Raji (cell line): ENCODE measurements at regions not wholly inside any gene's neighbourhood (a gene's known extent, or its start where the extent isn't known, plus 50 kb on each side); places are given as distances from the start of the nearest gene placed in this dataset.

ENCODE experiments used
- POLR2A ChIP-seq: IDR thresholded peaks from 2 replicates; pipeline ENCODE4 v1.6.1; 2011; ENCODE audit warnings: low read depth, low read length, control low read depth; ENCODE audit not compliant: insufficient read depth

GRCh38 chr14:34098985-34099349, 148.1 kb upstream of the EGLN3 start:
- TF ChIP-seq POLR2A = no peak

- no peak for TF ChIP-seq POLR2A
Observed at GRCh38 chr14:34098045-34098984, 147.4 kb upstream of the EGLN3 start.

- no peak for TF ChIP-seq POLR2A
Observed at GRCh38 chr14:34097644-34098043, 146.8 kb upstream of the EGLN3 start.

GRCh38 chr14:34094384-34094783, 143.5 kb upstream of the EGLN3 start:
- TF ChIP-seq POLR2A = no peak

- TF ChIP-seq POLR2A = no peak
Observed at GRCh38 chr14:34093883-34094282, 143.0 kb upstream of the EGLN3 start.

GRCh38 chr14:34090451-34090850, 139.6 kb upstream of the EGLN3 start:
- no peak for TF ChIP-seq POLR2A

GRCh38 chr14:34088914-34089313, 138.0 kb upstream of the EGLN3 start:
- no peak for TF ChIP-seq POLR2A

GRCh38 chr14:34087571-34087970, 136.7 kb upstream of the EGLN3 start:
- TF ChIP-seq POLR2A = no peak

- TF ChIP-seq POLR2A = no peak
Observed at GRCh38 chr14:34086223-34086757, 135.4 kb upstream of the EGLN3 start.

GRCh38 chr14:34085695-34086094, 134.8 kb upstream of the EGLN3 start:
- no peak for TF ChIP-seq POLR2A

- TF ChIP-seq POLR2A = no peak
Observed at GRCh38 chr14:34081576-34082136, 130.8 kb upstream of the EGLN3 start.

- no peak for TF ChIP-seq POLR2A
Observed at GRCh38 chr14:34081101-34081575, 130.3 kb upstream of the EGLN3 start.

GRCh38 chr14:34078117-34078743, 127.4 kb upstream of the EGLN3 start:
- TF ChIP-seq POLR2A = no peak

- TF ChIP-seq POLR2A = no peak
Observed at GRCh38 chr14:34075826-34076225, 125.0 kb upstream of the EGLN3 start.

GRCh38 chr14:34075042-34075744, 124.3 kb upstream of the EGLN3 start:
- no peak for TF ChIP-seq POLR2A
